NCI-H82 treated with DMSO at 0.1 percent for 48 hours (cell line): ENCODE measurements at regions not wholly inside any gene's neighbourhood (a gene's known extent, or its start where the extent isn't known, plus 50 kb on each side); places are given as distances from the start of the nearest gene placed in this dataset.

Experiments used
- DNase-seq: peaks from one replicate; lab custom pipeline; 2025; ENCODE audit not compliant: unreplicated experiment; lab: John Stamatoyannopoulos, UW

DNA sequence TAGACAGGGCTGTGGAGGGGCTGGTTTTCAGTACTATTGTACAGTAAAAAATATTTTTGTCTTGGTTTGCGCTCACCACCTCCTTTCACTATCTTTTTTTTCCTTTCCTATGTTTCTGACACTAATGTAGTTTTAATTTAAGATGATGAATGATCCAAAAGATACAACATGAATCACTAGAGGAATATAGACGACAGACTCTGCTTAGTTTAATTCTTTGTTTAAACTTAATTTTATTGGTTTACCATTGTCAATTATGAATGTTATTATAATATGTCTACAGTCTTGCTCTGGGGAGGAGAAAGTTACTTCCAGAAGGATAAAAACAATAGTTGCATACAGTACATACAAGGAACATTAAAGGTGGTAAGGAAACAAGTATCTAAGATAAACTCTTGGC lies 682.4 kb upstream of the ADGRL4 start:
- no peak for DNase-seq

DNA sequence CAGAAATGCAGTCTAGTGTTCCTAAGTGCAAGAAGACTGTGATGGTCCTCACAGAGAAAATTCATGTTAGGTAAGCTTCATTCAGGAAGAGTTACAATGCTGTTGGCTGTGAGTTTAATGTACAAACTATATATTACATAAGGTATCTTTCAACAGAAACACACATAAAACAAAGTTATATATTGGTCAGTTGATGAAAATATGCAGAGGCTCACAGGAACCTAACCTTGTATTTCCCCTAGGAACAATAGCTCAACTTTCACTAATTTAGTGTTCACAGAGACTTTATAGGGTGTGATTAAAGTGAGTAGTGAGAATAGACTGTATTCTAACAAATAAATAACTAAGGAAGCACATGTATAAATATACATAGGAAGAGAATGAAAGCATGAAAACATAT lies 676.9 kb upstream of the ADGRL4 start:
- DNase-seq = no peak

DNA sequence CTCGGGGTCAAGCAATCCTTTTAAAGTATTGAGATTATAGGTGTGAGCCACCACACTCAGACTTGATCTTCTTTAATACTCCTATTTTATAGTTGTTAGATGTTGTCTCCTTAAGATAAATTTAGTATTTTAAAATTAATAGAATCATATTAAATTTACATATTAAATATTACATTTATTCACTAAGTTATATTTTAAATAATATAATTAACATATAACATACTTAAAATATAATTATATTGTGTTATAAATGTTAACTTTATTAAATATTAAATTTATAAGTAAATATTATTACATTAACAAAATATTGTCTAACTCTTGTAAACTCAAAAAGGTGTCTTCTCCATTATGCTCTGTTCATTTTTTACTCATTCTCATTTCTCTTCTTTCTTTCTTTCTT lies 675.9 kb upstream of the ADGRL4 start:
- DNase-seq = no peak

DNA sequence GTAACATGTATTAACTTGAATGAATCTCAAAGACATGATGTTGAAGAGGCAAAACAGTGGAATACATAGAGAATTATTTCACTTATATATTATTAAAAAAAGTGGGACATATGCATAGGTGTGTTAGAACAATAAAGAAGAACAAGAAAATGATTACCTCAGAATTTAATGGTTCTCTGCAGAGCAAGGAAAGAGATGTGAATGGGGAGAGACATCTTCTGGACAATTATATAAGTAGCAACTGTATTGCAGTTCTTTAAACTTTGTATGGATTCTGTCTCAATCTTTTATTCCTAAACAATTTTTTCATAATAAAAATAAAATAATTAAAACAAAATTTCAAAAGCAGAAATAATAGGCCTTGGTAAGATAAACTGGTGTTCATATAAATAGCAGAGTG lies 674.9 kb upstream of the ADGRL4 start:
- no peak for DNase-seq

DNA sequence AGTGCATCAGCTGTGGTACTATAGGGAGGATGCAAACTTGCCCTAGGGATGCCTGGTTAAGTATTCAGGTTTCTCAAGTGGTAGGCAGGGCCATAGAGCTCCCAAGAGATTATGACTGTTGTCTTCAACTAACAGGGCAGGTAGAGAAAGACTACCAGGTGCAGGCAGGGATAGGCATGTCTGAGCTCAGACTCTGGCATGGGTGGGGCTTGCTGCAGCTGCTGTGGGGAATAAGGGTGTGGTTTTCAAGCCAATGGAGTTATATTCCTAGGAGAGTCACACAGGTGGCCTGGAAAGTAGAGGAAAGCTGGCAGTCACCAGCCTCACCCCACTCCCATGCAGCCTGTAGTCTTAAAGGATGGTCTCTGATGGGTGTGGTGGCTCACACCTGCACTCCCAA lies 673.4 kb upstream of the ADGRL4 start:
- DNase-seq = no peak

DNA sequence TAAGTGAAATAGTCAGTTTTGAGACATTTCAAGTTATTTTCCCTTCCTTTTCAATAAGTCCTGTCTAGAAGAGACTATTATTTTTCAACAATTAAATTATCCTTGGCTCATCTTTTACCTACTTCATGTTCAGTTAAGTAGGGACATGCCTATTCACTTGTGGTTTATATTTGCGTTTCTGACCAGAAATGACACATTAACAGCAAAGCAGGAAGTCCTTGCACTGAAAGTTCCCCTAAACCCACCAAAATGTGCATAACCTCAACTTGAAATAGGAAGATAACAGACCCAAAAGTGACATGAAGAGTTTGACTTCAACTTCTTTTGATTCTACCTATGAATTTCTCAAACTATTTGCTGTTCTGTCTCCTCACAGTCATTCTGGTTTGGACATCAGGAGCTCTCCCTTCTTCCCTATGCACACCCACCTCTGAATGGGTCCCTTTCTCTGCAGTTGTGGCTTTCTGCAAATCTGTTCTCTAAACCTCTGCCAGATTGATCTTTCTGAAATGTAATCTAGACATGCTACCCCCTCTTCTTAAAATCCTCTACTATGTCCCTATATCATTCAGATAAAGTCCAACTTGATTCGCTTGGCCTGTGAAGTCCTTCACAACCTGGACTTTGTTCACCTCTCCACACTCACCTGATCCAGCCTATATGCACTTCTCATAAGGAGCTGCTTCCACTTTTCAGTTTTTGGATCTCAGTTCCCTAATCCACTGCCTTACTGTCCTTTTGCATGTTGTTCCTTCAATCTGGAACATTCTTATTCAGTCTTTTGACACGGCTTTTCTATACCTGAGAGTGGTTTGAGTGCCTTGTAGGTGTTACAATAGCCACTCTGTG lies 661.5 kb upstream of the ADGRL4 start:
- DNase-seq = no peak

DNA sequence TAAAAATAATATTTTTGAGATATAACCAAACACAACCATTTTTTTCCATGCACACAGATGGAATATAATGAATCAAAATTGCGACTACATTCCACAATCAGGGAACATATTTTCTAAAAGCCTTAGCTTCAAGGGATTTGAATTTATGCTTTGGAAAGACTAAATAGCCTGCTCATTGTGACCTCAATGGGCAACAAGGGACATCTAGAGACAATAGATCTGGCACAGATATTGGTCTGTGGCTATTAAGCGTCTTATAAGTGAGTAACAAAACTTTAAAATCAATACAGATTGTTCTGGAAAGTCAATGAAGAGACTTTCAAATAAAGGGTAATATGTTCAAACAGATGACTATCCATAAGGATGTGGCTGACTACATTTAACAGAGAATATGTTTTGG lies 660.6 kb upstream of the ADGRL4 start:
- DNase-seq = no peak

DNA sequence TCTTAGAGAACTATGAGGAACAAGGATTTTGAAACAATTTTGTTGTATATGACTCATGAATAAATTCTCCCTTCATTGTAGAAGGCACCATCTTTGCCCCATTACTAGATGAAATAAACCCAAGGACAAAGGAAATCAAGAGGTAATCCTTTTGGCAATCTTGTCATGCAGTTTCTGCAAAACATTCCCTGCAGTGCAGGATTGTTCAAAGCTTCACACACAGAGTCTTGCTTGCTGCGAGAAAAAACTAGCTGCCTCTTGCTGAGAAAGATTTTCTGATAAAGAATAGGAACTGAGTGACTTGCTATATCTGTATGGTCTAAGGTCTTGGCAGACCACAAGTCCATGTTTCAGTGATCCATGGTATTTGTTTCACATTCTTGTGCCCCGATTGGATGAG lies 657.4 kb upstream of the ADGRL4 start:
- DNase-seq = no peak

DNA sequence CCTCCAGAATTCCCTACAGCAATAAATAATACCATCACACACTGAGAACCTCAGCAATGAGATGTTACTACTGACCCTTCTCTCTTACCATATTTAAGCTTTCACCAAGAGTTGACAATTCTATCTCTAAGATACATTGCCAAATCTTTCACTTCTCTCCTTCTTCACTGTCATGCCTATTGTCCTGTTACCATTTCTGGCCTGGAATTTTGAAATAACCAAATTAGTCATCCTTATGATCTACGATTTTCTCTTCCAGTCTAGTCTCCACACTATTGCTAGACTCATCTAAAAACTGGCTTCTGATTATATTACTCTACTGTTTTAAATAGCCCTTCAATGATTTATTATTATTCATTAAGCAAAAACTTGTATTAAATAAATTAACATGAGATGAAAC lies 656.1 kb upstream of the ADGRL4 start:
- no peak for DNase-seq

DNA sequence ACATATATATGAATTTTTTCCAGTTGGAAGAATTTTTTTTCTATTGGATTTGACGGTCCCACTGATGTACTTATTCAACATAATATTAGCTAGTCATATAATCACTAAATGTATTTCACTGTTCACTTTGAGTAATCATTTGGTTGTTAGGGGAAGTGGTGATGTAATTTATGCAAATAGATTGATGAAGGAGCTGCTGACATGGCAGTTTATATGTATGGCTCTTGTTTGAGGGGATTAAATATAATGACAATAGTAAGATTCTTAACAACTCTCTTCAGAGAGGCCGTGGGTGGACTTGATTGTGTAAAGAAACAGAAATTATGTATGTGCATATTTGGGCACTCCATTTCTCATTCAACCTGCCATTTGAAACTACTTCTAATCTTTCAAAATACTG lies 653.6 kb upstream of the ADGRL4 start:
- DNase-seq = no peak

DNA sequence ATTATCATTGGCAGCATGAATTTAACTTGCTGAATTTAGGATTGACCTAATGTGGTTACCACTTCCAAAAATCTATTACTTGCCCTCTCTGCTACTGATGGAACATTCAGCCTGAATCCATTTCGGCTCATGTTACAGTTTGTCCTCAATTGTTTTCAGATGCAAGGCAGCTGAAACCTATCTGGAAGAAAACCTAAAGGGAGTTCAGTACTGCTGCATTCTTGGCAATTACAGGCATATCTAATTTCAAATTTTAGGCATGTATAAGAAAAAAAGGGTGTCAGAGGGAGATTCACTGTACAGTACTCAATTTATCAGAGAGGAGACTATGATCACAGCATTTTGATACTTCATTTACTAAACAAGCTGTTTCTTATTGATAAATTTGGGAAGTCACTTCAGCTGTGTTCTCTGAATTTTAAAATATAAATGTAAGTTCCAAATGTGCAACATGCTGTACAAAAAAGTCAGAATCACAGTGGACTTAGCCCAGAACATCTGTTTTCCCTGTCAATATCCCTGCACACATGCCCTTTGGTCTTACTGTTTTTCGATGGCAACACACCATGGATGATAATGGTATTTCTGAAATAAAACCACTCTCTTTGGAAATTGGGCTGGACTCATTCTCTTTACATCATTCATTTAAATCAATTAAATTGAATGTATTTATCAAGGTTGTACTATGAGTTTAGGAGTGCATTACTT lies 651.6 kb upstream of the ADGRL4 start:
- DNase-seq = no peak

DNA sequence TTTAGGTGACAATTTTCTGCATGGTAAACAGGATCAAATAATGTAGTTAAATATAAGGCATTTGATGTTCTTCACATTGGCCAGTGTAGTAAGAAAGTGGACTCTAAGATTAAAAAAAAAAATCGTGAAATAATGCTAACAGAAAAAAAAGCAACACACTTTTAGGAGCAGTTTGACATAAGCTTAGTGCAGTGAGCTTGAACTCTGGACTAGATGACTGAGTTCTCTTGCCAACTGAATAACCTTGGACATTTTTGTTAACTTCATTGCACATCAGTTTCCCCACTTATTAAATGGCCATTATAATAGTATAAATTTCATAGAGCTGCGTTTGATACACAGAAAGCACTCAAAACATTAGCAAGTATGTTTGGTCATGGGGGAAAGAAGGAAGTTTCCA lies 649.3 kb upstream of the ADGRL4 start:
- no peak for DNase-seq

DNA sequence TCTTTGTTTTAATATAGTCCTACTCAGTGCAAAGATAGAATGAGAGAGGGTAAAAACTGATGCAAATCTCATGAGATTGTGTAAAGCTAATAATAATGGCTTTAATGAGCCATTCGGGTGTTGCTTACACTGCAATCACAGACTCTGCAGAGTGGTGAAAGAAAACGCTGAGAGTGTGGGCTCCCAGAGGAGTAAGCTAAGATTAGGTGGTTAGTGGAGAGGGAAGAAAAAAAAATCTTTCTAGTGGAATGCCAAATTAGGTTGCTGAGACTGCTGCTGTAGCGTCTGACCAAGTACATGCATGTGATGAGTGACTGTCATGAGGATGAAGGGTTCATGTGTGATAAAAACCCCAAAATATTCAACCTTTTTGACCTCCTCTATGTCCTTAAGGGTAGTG lies 645.9 kb upstream of the ADGRL4 start:
- no peak for DNase-seq

DNA sequence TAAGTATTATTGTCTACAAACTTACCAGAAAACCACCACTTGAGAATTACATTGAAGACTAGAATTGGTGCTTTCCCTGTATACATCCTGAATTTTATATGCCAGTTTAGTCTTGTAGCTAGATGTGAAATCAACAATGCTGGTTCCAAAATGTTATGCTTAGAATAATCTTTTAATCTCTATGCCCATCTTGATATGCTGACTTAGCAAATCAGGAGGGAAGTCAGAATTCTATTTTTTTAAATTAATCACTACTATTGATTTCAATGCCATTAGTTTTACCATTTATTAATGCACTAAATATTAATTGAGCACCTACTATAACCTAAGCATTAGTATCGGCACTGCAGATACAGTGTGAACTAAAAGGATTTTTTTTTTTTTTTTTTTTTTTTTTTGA lies 641.6 kb upstream of the ADGRL4 start:
- DNase-seq = no peak

DNA sequence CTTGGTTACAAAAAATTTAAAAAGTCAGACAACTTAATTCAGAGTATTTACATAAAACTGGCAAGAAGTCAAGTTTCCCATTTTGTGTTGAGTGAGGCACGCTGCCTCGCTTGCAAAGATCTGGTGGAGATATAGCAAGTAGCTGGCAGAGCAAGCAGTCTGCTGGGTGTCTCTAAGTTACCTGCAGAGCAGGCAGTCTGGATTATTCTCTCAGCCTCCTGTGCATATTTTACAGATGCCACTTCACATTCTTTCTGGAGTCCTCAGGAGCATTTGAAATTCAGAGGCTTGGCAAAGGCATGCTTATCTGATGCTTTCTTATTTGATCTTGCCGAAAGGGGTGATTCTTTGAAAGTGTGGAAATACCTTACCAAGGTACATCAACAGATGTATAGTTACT lies 640.4 kb upstream of the ADGRL4 start:
- DNase-seq = no peak

DNA sequence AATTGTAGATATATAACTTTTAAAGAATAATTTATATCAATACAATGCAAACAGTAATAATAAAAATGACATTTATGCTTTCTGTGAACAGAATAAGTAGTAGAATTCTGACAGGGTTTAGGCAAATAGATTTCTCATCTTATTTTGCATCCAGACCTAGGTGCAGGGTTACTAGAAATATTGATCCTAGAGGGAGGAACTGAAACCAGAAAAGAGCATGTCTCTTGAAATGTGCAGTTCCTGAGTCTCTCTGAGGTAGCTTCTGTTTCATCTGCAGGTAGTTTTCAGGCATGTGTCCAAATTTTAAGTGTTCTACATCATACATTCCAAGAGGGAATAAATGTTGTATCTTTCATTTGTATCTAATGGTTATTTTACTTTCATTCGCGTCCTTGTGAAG lies 631.9 kb upstream of the ADGRL4 start:
- no peak for DNase-seq

DNA sequence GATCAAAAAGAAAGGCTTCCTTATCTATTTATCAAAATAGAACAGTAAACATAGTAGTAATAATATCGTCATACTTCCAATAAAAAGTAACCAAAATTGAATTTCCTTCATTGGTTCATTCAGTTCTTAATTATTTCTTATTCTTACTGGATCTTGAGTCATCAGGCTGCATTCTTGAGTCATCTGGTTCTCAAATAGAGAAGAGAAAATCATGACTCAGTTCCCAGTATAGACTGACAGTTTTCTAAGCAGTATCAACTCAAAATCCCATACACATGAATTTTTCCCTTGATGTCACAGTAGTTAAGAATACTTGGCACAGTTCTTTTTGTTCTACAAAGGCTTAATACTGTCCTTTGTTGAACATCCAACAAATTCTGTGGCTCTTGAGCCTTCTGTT lies 626.9 kb upstream of the ADGRL4 start:
- no peak for DNase-seq

DNA sequence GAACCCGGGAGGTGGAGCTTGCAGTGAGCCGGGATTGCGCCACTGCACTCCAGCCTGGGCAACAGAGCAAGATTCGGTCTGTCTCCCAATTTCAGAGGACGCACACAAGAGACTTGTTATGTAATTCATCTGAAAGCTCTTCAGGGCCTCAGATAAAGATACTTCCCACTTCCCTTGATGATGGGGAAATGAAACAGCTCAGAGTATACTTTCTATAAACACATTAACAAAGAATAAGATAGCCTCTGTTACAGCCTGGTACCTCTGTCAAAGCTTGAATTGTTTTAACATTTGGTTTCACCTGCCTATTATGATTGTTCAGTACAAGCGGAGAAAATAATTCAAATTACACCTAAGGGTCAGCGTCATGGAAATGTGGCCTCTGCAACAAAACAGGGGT lies 622.9 kb upstream of the ADGRL4 start:
- DNase-seq = no peak

DNA sequence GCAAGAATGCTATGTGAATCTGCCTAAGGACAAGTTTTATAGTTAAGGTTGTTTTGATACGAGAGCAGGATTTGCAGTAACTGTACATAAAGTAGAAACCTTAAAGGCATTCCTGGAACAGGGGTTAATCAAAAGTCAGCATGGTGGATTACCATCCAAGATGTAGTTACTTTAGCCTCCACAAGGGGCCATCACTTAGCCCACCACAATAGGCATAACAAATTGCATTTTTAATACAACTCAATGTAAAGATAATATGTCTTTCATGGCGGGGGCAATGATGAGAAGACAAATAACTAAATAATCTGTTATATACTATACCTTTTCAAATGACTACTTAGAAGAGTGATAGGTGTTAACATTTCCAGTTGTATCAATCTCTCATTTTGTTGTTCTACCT lies 611.2 kb upstream of the ADGRL4 start:
- DNase-seq = no peak

DNA sequence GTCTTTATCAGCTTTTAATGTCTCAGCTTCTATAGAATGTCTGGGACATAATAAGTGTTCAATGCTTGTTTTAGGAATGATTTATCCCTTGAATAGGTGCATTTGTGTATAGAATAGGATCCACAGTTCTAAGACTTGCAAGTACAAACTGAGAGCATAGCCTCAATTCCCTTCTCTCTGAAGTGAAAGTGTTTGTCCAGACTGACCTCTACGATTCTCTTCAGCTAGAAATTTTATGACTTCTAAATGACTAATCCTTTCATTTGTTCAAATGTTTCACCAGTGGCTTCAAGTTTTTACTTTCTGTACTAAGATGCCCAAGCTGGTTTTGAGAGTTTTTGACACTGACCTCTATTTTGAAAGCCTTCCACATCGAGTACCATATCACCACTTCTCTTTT lies 608.2 kb upstream of the ADGRL4 start:
- no peak for DNase-seq

DNA sequence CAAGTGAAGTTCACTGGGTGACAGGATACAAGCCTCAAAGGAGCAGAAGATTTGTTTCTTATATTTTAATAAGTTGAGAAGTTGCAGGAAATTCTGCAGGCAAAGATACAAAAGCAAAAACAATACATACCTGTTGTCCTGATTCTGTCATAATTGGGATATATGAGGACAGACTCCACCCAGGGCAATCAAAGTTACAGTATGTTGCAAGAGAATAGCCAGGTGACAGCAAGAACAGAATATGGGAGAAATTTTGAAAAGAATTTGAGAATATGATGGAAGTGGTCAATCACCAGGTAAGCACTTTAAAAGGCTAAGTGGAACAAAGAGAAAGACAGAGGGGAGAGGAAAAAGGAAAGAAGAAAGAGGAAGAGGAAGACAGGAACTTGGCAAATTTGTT lies 607.6 kb upstream of the ADGRL4 start:
- no peak for DNase-seq

DNA sequence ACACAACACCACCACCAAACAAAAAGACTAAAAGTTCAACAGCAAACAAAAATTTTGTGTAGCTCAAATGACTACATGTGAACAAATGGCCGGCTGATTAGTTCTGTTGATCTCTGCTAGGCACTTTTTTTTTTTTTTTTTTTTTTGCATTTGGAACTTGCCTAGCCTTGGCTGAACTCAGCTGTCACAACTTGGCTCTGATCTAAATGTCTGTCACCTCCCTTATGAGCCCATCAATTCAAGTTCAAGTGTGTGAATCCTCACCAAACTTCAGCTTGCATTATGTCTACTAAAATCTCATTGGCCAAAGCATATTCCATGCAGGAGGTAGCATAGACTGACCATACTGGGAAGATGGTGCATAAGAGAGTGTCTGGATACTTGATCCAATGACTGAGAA lies 606.5 kb upstream of the ADGRL4 start:
- DNase-seq = no peak
